Neural progenitor cell (in vitro differentiated cells): ENCODE measurements at regions not wholly inside any gene's neighbourhood (a gene's known extent, or its start where the extent isn't known, plus 50 kb on each side); places are given as distances from the start of the nearest gene placed in this dataset.

ENCODE experiments used
- EZH2 ChIP-seq: fragments of 200-600 bp; sonication (generic); IDR thresholded peaks from 2 replicates; pipeline ENCODE4 v1.6.1; 2017; ENCODE audit warnings: antibody characterized with exemption, mild to moderate bottlenecking, moderate library complexity
- EZH2phosphoT487 ChIP-seq: fragments of 200-600 bp; sonication (generic); IDR thresholded peaks from 2 replicates; pipeline ENCODE4 v1.6.1; 2017; ENCODE audit warnings: antibody characterized with exemption
- TF ChIP-seq, protein P1 (sequence below): fragments of 200-600 bp; sonication (generic); IDR thresholded peaks from 2 replicates; pipeline ENCODE4 v1.5.1; 2017; ENCODE audit warnings: antibody characterized with exemption, mild to moderate bottlenecking

DNA sequence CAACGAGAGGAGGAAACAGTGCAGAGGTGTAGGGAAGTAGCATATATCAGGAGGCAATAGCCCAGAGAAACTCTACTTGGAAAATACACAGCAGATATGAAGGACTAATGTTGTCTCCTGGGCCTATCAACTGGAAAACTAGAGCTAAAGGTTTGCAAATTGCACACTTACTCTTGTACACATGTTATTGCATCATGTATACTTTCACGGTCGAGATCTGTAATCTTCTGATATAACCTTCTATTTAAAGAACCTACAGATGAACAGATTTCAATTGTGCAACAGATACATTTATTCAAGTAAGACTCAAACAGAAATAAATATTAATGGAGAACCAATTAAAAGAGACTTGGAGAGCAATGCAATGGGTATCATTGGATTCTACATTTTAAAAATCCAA lies 256.3 kb upstream of the TMEM161B start:
- TF ChIP-seq EZH2 (no peak), EZH2phosphoT487 (no peak)
- TF ChIP-seq, protein P1, sequence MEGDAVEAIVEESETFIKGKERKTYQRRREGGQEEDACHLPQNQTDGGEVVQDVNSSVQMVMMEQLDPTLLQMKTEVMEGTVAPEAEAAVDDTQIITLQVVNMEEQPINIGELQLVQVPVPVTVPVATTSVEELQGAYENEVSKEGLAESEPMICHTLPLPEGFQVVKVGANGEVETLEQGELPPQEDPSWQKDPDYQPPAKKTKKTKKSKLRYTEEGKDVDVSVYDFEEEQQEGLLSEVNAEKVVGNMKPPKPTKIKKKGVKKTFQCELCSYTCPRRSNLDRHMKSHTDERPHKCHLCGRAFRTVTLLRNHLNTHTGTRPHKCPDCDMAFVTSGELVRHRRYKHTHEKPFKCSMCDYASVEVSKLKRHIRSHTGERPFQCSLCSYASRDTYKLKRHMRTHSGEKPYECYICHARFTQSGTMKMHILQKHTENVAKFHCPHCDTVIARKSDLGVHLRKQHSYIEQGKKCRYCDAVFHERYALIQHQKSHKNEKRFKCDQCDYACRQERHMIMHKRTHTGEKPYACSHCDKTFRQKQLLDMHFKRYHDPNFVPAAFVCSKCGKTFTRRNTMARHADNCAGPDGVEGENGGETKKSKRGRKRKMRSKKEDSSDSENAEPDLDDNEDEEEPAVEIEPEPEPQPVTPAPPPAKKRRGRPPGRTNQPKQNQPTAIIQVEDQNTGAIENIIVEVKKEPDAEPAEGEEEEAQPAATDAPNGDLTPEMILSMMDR = no peak
